IPS DF 4.7 (cell line): ENCODE measurements at regions not wholly inside any gene's neighbourhood (a gene's known extent, or its start where the extent isn't known, plus 50 kb on each side); places are given as distances from the start of the nearest gene placed in this dataset.

Source experiments
- DNase-seq: peaks from one replicate; pipeline ENCODE4 v3.0.0-alpha.2; 2013; ENCODE audit warnings: low spot score; ENCODE audit errors: extremely low read depth

DNA sequence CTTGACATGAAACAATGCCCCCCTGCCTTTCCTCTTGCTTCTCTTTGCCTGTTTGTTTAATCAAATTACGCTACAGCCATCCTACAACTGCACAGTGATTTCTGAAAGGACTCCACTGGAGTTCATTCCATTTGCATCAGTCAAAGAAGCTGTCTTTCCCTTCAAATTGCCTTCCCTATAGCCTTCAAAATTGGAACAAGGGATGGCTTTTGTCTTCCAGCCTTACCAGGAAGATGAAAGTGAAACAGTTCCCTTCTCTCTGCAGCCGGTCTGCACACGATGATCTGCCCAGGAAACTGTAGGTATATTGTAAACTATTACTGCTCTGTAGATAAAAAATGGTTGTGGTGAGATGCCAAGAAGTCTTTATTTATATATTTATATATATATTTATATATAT lies 65.6 kb upstream of the ETS2 start:
- DNase-seq = no peak

DNA sequence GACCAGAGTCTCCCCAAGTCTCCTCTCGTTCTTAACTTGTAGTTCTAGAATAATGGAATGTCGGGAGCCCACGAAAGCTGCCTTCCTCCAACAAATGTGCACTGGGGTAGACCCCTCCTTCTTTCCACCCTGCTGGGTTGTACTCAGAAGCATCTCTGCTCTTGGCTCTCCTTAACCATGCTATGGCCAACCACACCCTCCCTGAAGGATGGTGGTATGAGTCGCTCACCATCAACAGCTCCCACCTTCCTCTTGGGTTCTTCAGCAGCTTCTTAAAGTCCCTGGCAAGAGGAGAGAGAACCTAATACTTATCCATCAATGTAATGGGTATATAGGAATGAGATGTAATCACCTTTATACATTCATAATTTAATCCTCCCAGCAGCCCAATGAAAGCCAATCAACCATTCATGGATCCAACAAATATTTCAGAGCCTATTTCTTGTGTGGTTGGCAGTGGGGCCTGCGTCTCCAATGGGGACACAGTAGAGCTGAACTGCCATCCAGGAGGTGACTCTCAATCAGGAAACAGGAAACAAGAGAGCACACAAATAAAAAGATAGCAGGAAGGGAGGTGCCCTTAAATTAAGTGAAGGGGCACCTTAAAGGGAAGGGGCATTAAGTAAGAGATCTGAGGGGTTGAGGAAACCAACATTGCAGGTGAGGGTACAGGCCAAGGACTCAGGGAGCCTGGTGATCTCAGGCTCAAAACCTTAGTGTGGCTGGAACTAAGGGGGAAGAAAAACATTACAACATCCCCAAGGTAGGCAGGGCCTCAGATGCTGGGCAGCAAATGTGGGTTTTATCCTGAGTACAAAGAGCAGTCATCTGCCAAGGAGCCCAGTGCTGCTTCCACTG lies 64.4 kb upstream of the ETS2 start:
- no peak for DNase-seq

DNA sequence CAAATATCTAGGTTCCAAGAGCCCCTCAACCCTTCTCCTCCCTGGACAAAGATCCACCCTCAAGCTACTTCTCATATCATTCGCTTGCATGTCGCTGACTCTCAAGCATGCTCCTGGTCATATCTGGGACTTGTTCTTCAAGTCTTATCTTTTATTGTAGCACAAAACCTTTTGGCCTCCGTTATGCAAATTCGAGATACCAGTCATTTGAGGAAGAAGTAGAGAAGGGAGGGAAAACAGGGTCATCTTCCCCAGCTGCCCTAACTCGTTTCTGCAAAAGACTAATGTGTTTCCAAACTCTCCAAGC lies 63.8 kb upstream of the ETS2 start:
- no peak for DNase-seq

DNA sequence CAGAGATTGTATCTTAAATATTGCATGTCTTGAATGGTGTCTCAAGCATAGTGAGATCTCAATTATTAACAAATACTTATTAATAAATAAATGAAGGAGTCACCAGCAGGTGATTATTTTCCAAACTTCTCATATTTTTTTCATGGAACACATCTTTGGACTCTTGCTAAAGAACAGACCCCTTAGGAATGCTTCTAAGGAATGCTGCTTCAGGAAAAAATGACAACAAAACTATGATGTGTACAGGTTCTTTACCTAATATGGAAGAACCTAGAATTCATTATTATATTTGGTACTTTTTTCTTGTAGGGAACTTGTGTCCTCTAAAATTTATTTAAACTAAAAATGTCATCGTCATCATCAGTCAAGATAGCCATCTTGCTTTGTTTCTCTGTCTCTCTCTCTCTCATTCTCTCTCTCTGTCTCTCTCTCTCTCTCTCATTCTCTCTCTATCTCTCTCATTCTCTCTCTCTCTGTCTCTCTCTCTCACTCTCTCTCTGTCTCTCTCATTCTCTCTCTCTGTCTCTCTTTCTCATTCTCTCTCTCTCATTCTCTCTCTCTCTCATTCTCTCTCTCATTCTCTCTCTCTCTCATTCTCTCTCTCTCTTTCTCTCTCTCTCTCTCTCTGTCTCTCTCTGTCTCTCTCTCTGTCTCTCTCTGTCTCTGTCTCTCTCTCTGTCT lies 63.0 kb upstream of the ETS2 start:
- no peak for DNase-seq

DNA sequence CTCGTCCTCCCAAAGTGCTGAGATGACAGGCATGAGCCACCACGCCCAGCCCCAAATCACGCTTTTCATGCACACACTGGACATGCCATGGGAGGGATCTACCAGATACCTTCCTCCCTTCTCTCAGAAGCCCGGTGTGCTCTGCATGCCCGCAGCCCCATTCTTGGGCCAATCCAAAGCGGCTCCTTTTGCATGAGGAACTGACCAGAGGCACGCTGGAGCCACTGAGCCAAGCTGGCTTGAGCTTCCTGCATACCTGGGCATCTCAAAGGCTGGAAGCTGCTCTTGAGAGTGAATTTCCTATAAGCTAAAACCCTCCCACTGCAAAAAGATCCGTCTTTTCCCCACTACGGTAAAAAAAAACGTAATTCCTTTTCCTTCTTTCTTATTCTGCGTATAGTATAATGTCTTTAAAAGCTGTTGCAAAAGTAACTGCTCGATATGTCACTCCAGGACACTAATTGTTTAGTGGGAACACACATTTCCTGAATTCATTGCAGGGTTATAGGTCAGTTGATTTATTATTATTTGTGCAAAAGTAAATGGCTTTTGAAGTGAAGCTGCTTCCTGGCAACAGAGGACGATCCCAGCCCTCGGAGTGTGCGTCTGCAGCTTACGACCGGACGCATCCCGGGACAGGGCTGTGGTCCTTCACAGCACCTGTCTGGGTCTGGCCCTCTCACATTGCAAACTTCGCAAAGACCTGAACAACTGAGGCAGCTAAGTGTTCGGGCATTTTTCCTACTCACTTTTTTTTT lies 61.8 kb upstream of the ETS2 start:
- DNase-seq = no peak

DNA sequence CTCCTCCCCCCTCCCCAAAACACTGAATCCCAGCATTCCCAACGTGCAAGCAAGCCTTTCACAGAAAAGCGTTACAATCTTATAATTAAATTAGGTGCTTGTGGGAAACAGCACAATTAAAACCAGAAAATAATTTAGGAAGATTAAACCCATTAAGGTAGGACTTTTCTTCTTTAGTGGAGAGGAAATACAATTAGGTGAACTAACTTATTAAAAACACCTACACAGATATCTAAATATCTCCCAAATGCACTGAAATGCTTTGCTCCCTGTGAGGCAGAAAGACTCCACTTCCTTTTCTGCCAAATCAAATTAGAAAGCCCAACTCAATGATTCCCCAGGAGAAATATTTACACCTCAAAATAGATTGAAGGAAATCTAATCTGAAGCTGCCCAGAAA lies 60.9 kb upstream of the ETS2 start:
- no peak for DNase-seq

DNA sequence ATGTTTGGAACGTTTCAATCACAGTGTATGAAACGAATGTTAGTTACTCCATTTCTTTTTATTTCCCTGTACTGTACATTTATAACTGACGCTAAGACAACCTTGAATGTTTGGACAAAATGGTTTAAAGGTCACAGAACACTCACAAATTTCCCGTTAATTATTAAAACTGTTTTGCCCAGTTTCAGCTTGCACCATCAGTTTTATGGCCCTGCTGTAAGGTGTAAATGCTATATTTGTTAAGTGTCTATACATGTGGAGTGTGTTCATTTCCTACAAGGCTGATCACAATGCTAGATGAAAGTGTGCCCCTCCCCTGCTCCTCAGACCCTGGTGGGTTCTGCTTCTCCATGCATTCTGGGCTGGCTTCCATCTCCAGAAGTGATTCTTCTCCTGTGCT lies 57.9 kb upstream of the ETS2 start:
- no peak for DNase-seq

DNA sequence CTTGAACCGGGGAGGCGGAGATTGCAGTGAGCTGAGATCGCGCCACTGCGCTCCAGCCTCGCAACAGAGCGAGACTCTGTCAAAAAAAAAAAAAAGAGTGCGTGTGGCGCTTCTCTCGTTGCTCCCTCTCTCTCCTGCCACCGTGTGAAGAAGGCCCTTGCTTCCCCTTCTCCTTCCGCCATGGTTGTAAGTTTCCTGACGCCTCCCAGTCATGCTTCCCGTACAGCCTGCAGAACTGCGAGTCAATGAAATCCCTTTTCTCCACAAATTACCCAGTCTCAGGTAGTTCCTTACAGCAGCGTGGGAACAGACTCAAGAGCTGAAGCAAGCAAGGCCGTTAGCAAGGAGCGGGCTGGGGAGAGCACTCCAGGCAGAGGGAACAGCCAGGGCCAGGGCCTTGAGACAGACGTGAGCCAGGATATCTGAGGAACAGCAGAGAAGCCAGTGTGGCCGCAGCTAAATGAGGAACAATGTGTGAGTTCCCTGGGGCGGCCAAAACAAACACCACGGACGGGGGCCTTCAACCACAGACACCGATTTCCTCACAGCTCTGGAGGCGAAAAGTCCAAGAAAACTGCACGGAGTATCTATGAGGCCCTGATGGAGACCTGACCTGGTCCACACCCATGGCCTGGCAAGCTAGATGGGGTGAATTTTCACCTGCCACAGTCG lies 54.2 kb upstream of the ETS2 start:
- no peak for DNase-seq

DNA sequence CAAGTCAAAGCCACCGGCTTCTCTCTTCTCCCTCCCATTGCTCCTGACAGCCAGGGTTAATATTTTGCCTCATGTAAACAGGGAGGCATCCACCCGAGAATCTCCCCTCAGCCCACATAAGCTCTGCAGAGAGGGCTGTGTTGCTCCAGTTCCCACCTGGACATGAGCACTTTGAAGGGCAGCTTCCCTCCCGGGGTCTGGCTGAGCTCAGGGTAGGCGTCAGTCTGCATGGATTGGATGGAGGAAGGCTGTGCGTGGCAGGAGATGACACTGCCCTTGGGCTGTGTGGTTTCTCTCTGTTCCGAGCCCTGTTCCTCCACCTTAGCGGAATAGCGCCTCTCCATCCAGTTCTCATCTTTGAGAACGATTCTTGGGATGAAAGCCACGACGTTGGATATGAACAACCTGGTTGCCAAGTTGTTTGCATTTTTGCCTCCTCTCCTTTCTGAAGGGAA lies 53.7 kb upstream of the ETS2 start:
- no peak for DNase-seq

DNA sequence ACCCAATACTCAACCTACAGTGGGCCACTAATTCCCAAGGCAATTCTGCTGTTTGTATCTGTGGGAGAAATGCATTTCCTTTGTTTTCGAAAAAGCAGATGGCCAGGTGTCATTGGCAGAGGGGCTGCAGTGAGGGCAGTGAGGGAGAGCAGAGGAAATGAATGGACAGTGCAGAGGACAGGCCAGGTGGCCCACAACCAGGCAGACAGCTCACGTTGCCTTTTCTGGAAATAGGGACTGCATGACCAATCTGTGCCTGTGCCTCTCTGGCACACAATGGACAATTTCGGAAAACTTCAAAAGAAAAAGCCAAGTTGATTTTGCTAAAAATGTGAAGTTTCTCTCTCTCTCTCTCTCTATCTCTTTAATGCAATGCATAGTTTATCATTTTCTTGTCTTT lies 52.6 kb upstream of the ETS2 start:
- no peak for DNase-seq

DNA sequence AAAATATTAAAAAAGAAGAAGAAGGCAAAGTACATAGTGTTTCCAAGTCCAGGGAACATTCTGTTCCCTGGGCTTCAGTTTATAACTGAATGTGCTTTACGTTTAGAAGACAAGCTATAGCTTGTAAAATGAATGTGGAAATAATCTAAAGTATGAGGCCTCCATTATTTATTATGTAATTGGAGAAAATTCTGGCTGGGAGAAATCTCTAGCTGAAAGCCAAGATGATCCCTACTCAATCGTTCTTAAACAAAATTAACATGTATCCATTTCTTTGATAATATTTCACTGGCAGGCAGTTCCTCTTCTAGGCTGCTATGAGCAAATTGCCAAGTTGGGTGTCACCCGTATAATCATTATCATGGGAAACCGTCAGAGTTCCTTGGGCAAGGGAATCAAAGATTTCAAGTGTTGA lies 52.2 kb upstream of the ETS2 start:
- DNase-seq = no peak
